ENCODE measurements at regions not wholly inside any gene's neighbourhood (a gene's known extent, or its start where the extent isn't known, plus 50 kb on each side); places are given as distances from the start of the nearest gene placed in this dataset.

- Histone ChIP-seq H3K36me3 (no peaks in the 10 kb centered on the region), H3K4me3 (no peak overlapping the region), H3K27ac (no peak overlapping the region), H3K9me3 (peaks cover 0 to 25% (median 15%) of the 10 kb centered on the region in 8 donors), H3K4me1 (no peaks in the 10 kb centered on the region), H3K27me3 (replicated peaks in 1 of 7) (no peaks in the 10 kb centered on the region)
- no peak for DNase-seq
- no peak for TF ChIP-seq POLR2A (IDR thresholded peaks at IDR 0.05)
- WGBS, 5 donors, result 63 to 81% (median 66%) methylated on average over 5 of the region's 5 CpGs
- intact Hi-C loops (cut with DNase I; ENCODE audit: low total_unique reads), result no loop called here
Observed at GRCh38 chr3:21020681-21021080, 730.3 kb downstream of the ZNF385D start.

DNA sequence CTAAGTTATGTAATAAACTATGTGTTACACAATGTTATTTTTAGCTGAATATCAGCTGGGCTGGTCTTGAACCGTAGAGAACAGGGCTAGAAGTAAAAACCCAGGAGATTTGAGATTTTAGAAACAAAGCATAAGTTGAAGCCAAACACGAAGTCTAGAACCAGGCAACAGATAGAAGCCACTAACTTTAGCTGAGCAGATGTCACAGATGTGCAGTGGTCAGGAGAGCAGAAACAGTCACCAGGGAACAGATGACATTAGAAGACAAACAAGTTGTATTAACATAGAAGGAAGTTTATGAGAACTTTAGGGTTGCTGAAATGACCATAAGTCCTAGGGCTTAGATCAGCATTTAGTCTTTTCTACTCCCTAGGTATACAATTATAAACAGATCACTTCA lies 731.0 kb downstream of the ZNF385D start:
- TF ChIP-seq, protein P1, sequence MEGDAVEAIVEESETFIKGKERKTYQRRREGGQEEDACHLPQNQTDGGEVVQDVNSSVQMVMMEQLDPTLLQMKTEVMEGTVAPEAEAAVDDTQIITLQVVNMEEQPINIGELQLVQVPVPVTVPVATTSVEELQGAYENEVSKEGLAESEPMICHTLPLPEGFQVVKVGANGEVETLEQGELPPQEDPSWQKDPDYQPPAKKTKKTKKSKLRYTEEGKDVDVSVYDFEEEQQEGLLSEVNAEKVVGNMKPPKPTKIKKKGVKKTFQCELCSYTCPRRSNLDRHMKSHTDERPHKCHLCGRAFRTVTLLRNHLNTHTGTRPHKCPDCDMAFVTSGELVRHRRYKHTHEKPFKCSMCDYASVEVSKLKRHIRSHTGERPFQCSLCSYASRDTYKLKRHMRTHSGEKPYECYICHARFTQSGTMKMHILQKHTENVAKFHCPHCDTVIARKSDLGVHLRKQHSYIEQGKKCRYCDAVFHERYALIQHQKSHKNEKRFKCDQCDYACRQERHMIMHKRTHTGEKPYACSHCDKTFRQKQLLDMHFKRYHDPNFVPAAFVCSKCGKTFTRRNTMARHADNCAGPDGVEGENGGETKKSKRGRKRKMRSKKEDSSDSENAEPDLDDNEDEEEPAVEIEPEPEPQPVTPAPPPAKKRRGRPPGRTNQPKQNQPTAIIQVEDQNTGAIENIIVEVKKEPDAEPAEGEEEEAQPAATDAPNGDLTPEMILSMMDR (IDR thresholded peaks at IDR 0.05 in 8 of 11, conservative IDR thresholded peaks at IDR 0.05 in 3 of 11), result no peak
- TF ChIP-seq POLR2A (IDR thresholded peaks at IDR 0.05) (no peak), POLR2AphosphoS5 (IDR thresholded peaks at IDR 0.05) (no peak)
- Histone ChIP-seq H3K27ac (no peak overlapping the region), H3K36me3 (no peaks in the 10 kb centered on the region), H3K9me3 (peaks cover 0 to 30% (median 19%) of the 10 kb centered on the region in 8 donors), H3K4me3 (no peak overlapping the region), H3K27me3 (replicated peaks in 1 of 7) (no peaks in the 10 kb centered on the region), H3K4me1 (no peaks in the 10 kb centered on the region)
- no peak for DNase-seq
- WGBS, 5 donors, result 68 to 80% (median 72%) methylated on average over 2 of the region's 2 CpGs
- intact Hi-C loops (cut with DNase I; ENCODE audit: low total_unique reads), result no loop called here

- Histone ChIP-seq H3K4me3 (no peak overlapping the region), H3K27me3 (replicated peaks in 1 of 7) (no peaks in the 10 kb centered on the region), H3K4me1 (no peaks in the 10 kb centered on the region), H3K9me3 (peaks cover 0 to 51% (median 32%) of the 10 kb centered on the region in 8 donors), H3K27ac (no peak overlapping the region), H3K36me3 (no peaks in the 10 kb centered on the region)
- WGBS, 5 donors, result 83 to 88% (median 88%) methylated on average over 7 to 10 of the region's 10 CpGs
- intact Hi-C loops (cut with DNase I; ENCODE audit: low total_unique reads), result no loop called here
- no peak for DNase-seq
- TF ChIP-seq, protein P1 (IDR thresholded peaks at IDR 0.05 in 8 of 11, conservative IDR thresholded peaks at IDR 0.05 in 3 of 11), result no peak
- TF ChIP-seq POLR2AphosphoS5 (IDR thresholded peaks at IDR 0.05) (no peak), POLR2A (IDR thresholded peaks at IDR 0.05) (no peak)
Observed at GRCh38 chr3:21017115-21017852, 733.7 kb downstream of the ZNF385D start.

- TF ChIP-seq, protein P1 (IDR thresholded peaks at IDR 0.05 in 8 of 11, conservative IDR thresholded peaks at IDR 0.05 in 3 of 11), result no peak
- TF ChIP-seq POLR2AphosphoS5 (IDR thresholded peaks at IDR 0.05) (no peak), POLR2A (IDR thresholded peaks at IDR 0.05) (no peak)
- Histone ChIP-seq H3K4me3 (no peak overlapping the region), H3K9me3 (peaks cover 0 to 50% (median 32%) of the 10 kb centered on the region in 8 donors), H3K4me1 (no peaks in the 10 kb centered on the region), H3K36me3 (no peaks in the 10 kb centered on the region), H3K27me3 (replicated peaks in 1 of 7) (no peaks in the 10 kb centered on the region), H3K27ac (no peak overlapping the region)
- no peak for DNase-seq
- intact Hi-C loops (cut with DNase I; ENCODE audit: low total_unique reads), result no loop called here
Observed at GRCh38 chr3:21013566-21013965, 737.4 kb downstream of the ZNF385D start.

All from spleen (tissue), 11 donors.